ENCODE measurements at regions not wholly inside any gene's neighbourhood (a gene's known extent, or its start where the extent isn't known, plus 50 kb on each side); places are given as distances from the start of the nearest gene placed in this dataset.

GRCh38 chr11:127640561-127641451 lies 640.2 kb upstream of the KIRREL3 start:
- DNase-seq (ENCODE audit: low spot score): no peak

GRCh38 chr11:127639916-127640315 lies 639.3 kb upstream of the KIRREL3 start:
- DNase-seq (ENCODE audit: low spot score): no peak

- DNase-seq (ENCODE audit: low spot score): no peak
These were observed 632.6 kb upstream of the KIRREL3 start for GRCh38 chr11:127632976-127633680.

GRCh38 chr11:127632546-127632945 lies 632.0 kb upstream of the KIRREL3 start:
- DNase-seq (ENCODE audit: low spot score): no peak

GRCh38 chr11:127631974-127632373 lies 631.4 kb upstream of the KIRREL3 start:
- DNase-seq (ENCODE audit: low spot score): no peak

- DNase-seq (ENCODE audit: low spot score): no peak
These were observed 628.6 kb upstream of the KIRREL3 start for GRCh38 chr11:127629200-127629599.

- DNase-seq (ENCODE audit: low spot score): no peak
These were observed 627.9 kb upstream of the KIRREL3 start for GRCh38 chr11:127628458-127628785.

GRCh38 chr11:127627629-127628457 lies 627.3 kb upstream of the KIRREL3 start:
- no peak for DNase-seq (ENCODE audit: low spot score)

GRCh38 chr11:127627204-127627603 lies 626.6 kb upstream of the KIRREL3 start:
- no peak for DNase-seq (ENCODE audit: low spot score)

GRCh38 chr11:127625402-127625801 lies 624.8 kb upstream of the KIRREL3 start:
- no peak for DNase-seq (ENCODE audit: low spot score)

- no peak for DNase-seq (ENCODE audit: low spot score)
These were observed 623.8 kb upstream of the KIRREL3 start for GRCh38 chr11:127624306-127624856.

GRCh38 chr11:127622686-127623085 lies 622.1 kb upstream of the KIRREL3 start:
- no peak for DNase-seq (ENCODE audit: low spot score)

GRCh38 chr11:127620671-127621070 lies 620.1 kb upstream of the KIRREL3 start:
- no peak for DNase-seq (ENCODE audit: low spot score)

GRCh38 chr11:127619946-127620345 lies 619.4 kb upstream of the KIRREL3 start:
- no peak for DNase-seq (ENCODE audit: low spot score)

- DNase-seq (ENCODE audit: low spot score): no peak
These were observed 618.2 kb upstream of the KIRREL3 start for GRCh38 chr11:127618721-127619120.

GRCh38 chr11:127616158-127616557 lies 615.6 kb upstream of the KIRREL3 start:
- DNase-seq (ENCODE audit: low spot score): no peak

GRCh38 chr11:127612607-127613006 lies 612.0 kb upstream of the KIRREL3 start:
- DNase-seq (ENCODE audit: low spot score): no peak

- no peak for DNase-seq (ENCODE audit: low spot score)
These were observed 608.6 kb upstream of the KIRREL3 start for GRCh38 chr11:127609025-127609773.

GRCh38 chr11:127607487-127608085 lies 607.0 kb upstream of the KIRREL3 start:
- DNase-seq (ENCODE audit: low spot score): no peak

- no peak for DNase-seq (ENCODE audit: low spot score)
These were observed 601.0 kb upstream of the KIRREL3 start for GRCh38 chr11:127601578-127601977.

- no peak for DNase-seq (ENCODE audit: low spot score)
These were observed 600.1 kb upstream of the KIRREL3 start for GRCh38 chr11:127600674-127601073.

Data from CD4-positive, alpha-beta T cell treated with Interleukin-6 at 100 ng/mL for 8 hours (primary cell).